IMR-90 (cell line): ENCODE measurements at regions not wholly inside any gene's neighbourhood (a gene's known extent, or its start where the extent isn't known, plus 50 kb on each side); places are given as distances from the start of the nearest gene placed in this dataset.

Source experiments
- ATAC-seq: fragments of 200-7000 bp; cut with Tn5 transposase; 2 replicates; pipeline ENCODE4 v1.9.1; 2020; ENCODE audit warnings: low read depth, mild to moderate bottlenecking, moderate library complexity
- BruUV-seq: library from RNA; stranded (reverse); fragments of 400-500 nt; replicated peaks from 2 replicates; lab custom pipeline; 2021; lab: Mats Ljungman, UMichigan
- CTCF ChIA-PET: fragments of 300-600 bp; formaldehyde crosslinking; extraction: SDS; loops from one replicate; lab custom pipeline; 2021; ENCODE audit warnings: antibody characterized with exemption; lab: Yijun Ruan, JAX
- POLR2A ChIA-PET: fragments of 300-600 bp; sonication (Branson Sonifier 250); formaldehyde crosslinking; loops from one replicate; lab custom pipeline; 2022; ENCODE audit warnings: antibody characterized with exemption; ENCODE audit not compliant: unreplicated experiment; lab: Charles Lee
- DNase-seq: peaks from one replicate; pipeline ENCODE4 v3.0.0; 2013
- H2AFZ ChIP-seq: replicated peaks from 2 replicates; pipeline ENCODE3; 2013; ENCODE audit warnings: low read length, mild to moderate bottlenecking; ENCODE audit not compliant: poor library complexity
- H2AK5ac ChIP-seq: 2 replicates; pipeline ENCODE4 v1.6.1; 2013; ENCODE audit warnings: low read depth, low read length, inconsistent platforms
- H2AK9ac ChIP-seq: replicated peaks from 2 replicates; pipeline ENCODE3; 2013; ENCODE audit warnings: mild to moderate bottlenecking, low read depth, low read length, moderate library complexity; ENCODE audit not compliant: poor library complexity
- H2BK120ac ChIP-seq: 2 replicates; pipeline ENCODE4 v1.6.1; 2013; ENCODE audit warnings: low read depth, low read length, inconsistent platforms
- H2BK15ac ChIP-seq: 3 replicates; pipeline ENCODE4 v1.6.1; 2013; ENCODE audit warnings: low read depth, low read length, inconsistent platforms
- H2BK20ac ChIP-seq: 2 replicates; pipeline ENCODE4 v1.6.1; 2013; ENCODE audit warnings: low read depth, mild to moderate bottlenecking, inconsistent platforms, low read length, moderate library complexity
- H2BK5ac ChIP-seq: 2 replicates; pipeline ENCODE4 v1.6.1; 2013; ENCODE audit warnings: mild to moderate bottlenecking, low read depth, low read length, inconsistent platforms; ENCODE audit not compliant: poor library complexity, severe bottlenecking
- H3K14ac ChIP-seq: replicated peaks from 2 replicates; pipeline ENCODE4 v1.6.1; 2013; ENCODE audit warnings: low read depth, low read length, inconsistent platforms
- H3K18ac ChIP-seq: 2 replicates; pipeline ENCODE4 v1.6.1; 2013; ENCODE audit warnings: low read depth, low read length, control low read depth
- H3K23ac ChIP-seq: 2 replicates; pipeline ENCODE4 v1.6.1; 2013; ENCODE audit warnings: low read depth, low read length, inconsistent platforms
- H3K27ac ChIP-seq: 2 replicates; pipeline ENCODE4 v1.5.1; 2013; ENCODE audit warnings: mild to moderate bottlenecking, control low read depth, low read length; ENCODE audit not compliant: insufficient read depth
- H3K27me3 ChIP-seq: 2 replicates; pipeline ENCODE4 v1.6.1; 2013; ENCODE audit warnings: low read length; ENCODE audit not compliant: control insufficient read depth, insufficient read depth
- H3K36me3 ChIP-seq: 2 replicates; pipeline ENCODE4 v1.6.1; 2013; ENCODE audit warnings: low read length, mixed read lengths; ENCODE audit not compliant: control insufficient read depth, insufficient read depth
- H3K4ac ChIP-seq: 2 replicates; pipeline ENCODE4 v1.6.1; 2013; ENCODE audit warnings: low read depth, low read length, inconsistent platforms
- H3K4me1 ChIP-seq: 2 replicates; pipeline ENCODE4 v1.6.1; 2013; ENCODE audit warnings: low read length, mixed read lengths; ENCODE audit not compliant: control insufficient read depth, insufficient read depth
- H3K4me2 ChIP-seq: 2 replicates; pipeline ENCODE4 v1.6.1; 2013; ENCODE audit warnings: low read depth, mild to moderate bottlenecking, control low read depth, low read length, moderate library complexity
- H3K4me3 ChIP-seq: 2 replicates; pipeline ENCODE4 v1.5.1; 2013; ENCODE audit warnings: low read depth, mild to moderate bottlenecking, control low read depth, low read length, moderate library complexity; ENCODE audit not compliant: insufficient read depth
- H3K56ac ChIP-seq: 2 replicates; pipeline ENCODE4 v1.6.1; 2013; ENCODE audit warnings: low read length, inconsistent platforms; ENCODE audit not compliant: insufficient read depth; ENCODE audit errors: extremely low read depth
- H3K79me1 ChIP-seq, 2 experiments: 2 replicates each; pipeline ENCODE4 v1.6.1; 2013; ENCODE audit warnings: low read length in 2 of 2, inconsistent platforms in 1 of 2, low read depth in 1 of 2
- H3K9ac ChIP-seq: 2 replicates; pipeline ENCODE4 v1.6.1; 2013; ENCODE audit warnings: low read depth, low read length, control low read depth
- H3K9me1 ChIP-seq: 2 replicates; pipeline ENCODE4 v1.6.1; 2013; ENCODE audit warnings: low read length, inconsistent platforms; ENCODE audit not compliant: insufficient read depth
- H3K9me3 ChIP-seq: 2 replicates; pipeline ENCODE4 v1.6.1; 2013; ENCODE audit warnings: low read length; ENCODE audit not compliant: control insufficient read depth, insufficient read depth
- H4K20me1 ChIP-seq: 2 replicates; pipeline ENCODE4 v1.6.1; 2013; ENCODE audit warnings: low read length, inconsistent platforms; ENCODE audit not compliant: insufficient read depth
- H4K5ac ChIP-seq: 2 replicates; pipeline ENCODE4 v1.6.1; 2013; ENCODE audit warnings: mild to moderate bottlenecking, low read depth, low read length, control low read depth
- H4K8ac ChIP-seq, 2 experiments: 2 replicates each; pipeline ENCODE4 v1.6.1; 2013; ENCODE audit warnings: low read depth in 2 of 2, low read length in 2 of 2, control low read depth in 1 of 2, inconsistent platforms in 1 of 2
- H4K91ac ChIP-seq: 2 replicates; pipeline ENCODE4 v1.6.1; 2013; ENCODE audit warnings: low read depth, low read length, inconsistent platforms; ENCODE audit not compliant: insufficient read depth
- CHD1 ChIP-seq: IDR thresholded peaks from 2 replicates; pipeline ENCODE4 v1.6.1; 2012; ENCODE audit warnings: low read depth, low read length, improper control_type of control experiment
- MAZ ChIP-seq: IDR thresholded peaks from 2 replicates; pipeline ENCODE4 v1.6.1; 2012; ENCODE audit warnings: low read depth, mild to moderate bottlenecking, low read length, improper control_type of control experiment, moderate library complexity, borderline replicate concordance
- MXI1 ChIP-seq: IDR thresholded peaks from 2 replicates; pipeline ENCODE4 v1.6.1; 2012; ENCODE audit warnings: low read depth, mild to moderate bottlenecking, low read length, moderate library complexity, borderline replicate concordance
- NFE2L2 ChIP-seq: fragments of 150-350 bp; IDR thresholded peaks from 2 replicates; pipeline ENCODE4 v1.6.1; 2016; ENCODE audit warnings: low read depth, mild to moderate bottlenecking, low read length
- RAD21 ChIP-seq: IDR thresholded peaks from 2 replicates; pipeline ENCODE4 v1.6.1; 2012; ENCODE audit warnings: low read length, improper control_type of control experiment
- RFX5 ChIP-seq: IDR thresholded peaks from 2 replicates; pipeline ENCODE4 v1.8.0; 2012; ENCODE audit warnings: low read depth, mild to moderate bottlenecking, low read length, moderate library complexity
- WGBS, 2 experiments: methylation state at CpG; one replicate each; pipeline versions ENCODE4 v1.1.5 to v1.1.7; 2013; ENCODE audit warnings: missing lambda C conversion rate in 2 of 2; ENCODE audit not compliant: insufficient read length in 1 of 2; ENCODE audit errors: extremely low coverage in 2 of 2; 5-methylcytosine and 5-hydroxymethylcytosine counted together
- dilution Hi-C: fragments of 300-500 bp; cut with HindIII; formaldehyde crosslinking; loops from one replicate; pipeline ENCODE4 v1.14.3; 2018; ENCODE audit warnings: low sequenced_read_pairs; ENCODE audit not compliant: unreplicated experiment
- in situ Hi-C: fragments of 300-500 bp; cut with MboI; formaldehyde crosslinking; loops from 3 replicates; pipeline ENCODE4 v1.14.3; 2019; ENCODE audit warnings: low sequenced_read_pairs, inconsistent platforms, mixed read lengths
- intact Hi-C: fragments of 100-400 bp; cut with micrococcal nuclease; formaldehyde crosslinking; loops from 2 replicates; pipeline ENCODE4 v1.10.0; 2022
- TF ChIP-seq, protein P1 (sequence below): fragments of 150-350 bp; IDR thresholded peaks from 2 replicates; pipeline ENCODE4 v1.6.1; 2017; ENCODE audit warnings: mild to moderate bottlenecking, antibody characterized with exemption, low read length, low read depth
- TF ChIP-seq, protein P2 (sequence below): fragments of 150-350 bp; IDR thresholded peaks from 2 replicates; pipeline ENCODE4 v1.6.1; 2016; ENCODE audit warnings: low read depth, mild to moderate bottlenecking, low read length, moderate library complexity, borderline replicate concordance

DNA sequence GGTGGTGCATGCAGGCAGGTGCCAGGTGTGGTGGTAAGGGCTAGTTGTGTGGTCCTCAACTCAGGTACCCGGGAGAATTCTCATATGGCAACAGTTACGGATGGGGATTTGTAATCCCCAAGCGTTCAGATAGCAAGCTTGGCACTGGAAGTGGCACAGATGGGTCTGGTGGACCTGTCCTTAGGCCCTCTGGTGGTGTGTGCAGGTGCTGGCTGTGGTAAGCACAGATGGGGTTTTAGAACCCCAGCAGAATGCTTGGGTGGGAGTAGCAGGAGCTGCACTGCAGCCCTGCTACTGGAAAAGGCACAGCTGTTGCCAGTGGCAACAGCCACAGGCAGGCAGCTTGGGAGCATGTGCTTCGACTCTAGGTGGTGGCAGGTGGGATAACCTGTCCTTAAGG is 948.2 kb upstream of the FAM98A start:
- Histone ChIP-seq H2BK20ac (no peak overlapping the region), H2AK9ac (no peak overlapping the region), H2BK120ac (no peak overlapping the region), H3K23ac (no peak overlapping the region), H3K9me1 (no peaks in the 10 kb centered on the region), H3K27ac (no peak overlapping the region), H3K14ac (no peak overlapping the region), H2AK5ac (no peak overlapping the region), H3K4me2 (no peak overlapping the region), H4K5ac (no peak overlapping the region), H3K4ac (no peak overlapping the region), H4K20me1 (no peaks in the 10 kb centered on the region), H3K56ac (no peak overlapping the region), H3K9me3 (peaks cover 21% of the 10 kb centered on the region), H2BK15ac (no peak overlapping the region), H3K9ac (no peak overlapping the region), H2AFZ (no peak overlapping the region), H3K18ac (no peak overlapping the region), H4K91ac (no peak overlapping the region), H4K8ac (no peak overlapping the region), H3K4me3 (no peak overlapping the region), H2BK5ac (no peak overlapping the region), H3K4me1 (no peaks in the 10 kb centered on the region), H3K27me3 (no peaks in the 10 kb centered on the region), H3K36me3 (no peaks in the 10 kb centered on the region), H3K79me1 (no peaks in the 10 kb centered on the region)
- BruUV-seq = no TSS peak
- ATAC-seq = no peak
- no peak for TF ChIP-seq CHD1
- TF ChIP-seq, protein P1, sequence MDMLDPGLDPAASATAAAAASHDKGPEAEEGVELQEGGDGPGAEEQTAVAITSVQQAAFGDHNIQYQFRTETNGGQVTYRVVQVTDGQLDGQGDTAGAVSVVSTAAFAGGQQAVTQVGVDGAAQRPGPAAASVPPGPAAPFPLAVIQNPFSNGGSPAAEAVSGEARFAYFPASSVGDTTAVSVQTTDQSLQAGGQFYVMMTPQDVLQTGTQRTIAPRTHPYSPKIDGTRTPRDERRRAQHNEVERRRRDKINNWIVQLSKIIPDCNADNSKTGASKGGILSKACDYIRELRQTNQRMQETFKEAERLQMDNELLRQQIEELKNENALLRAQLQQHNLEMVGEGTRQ = no peak
- TF ChIP-seq, protein P2, sequence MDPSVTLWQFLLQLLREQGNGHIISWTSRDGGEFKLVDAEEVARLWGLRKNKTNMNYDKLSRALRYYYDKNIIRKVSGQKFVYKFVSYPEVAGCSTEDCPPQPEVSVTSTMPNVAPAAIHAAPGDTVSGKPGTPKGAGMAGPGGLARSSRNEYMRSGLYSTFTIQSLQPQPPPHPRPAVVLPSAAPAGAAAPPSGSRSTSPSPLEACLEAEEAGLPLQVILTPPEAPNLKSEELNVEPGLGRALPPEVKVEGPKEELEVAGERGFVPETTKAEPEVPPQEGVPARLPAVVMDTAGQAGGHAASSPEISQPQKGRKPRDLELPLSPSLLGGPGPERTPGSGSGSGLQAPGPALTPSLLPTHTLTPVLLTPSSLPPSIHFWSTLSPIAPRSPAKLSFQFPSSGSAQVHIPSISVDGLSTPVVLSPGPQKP = no peak
- no peak for TF ChIP-seq MAZ
- no peak for TF ChIP-seq RFX5
- no peak for TF ChIP-seq NFE2L2
- TF ChIP-seq MXI1 = no peak
- no peak for TF ChIP-seq RAD21
- POLR2A ChIA-PET = no interaction called here
- WGBS, 2 experiments = 25% methylated on average over 3 of the region's 4 CpGs; no CpG with 5 or more reads in 1 of the 2 experiments
- dilution Hi-C loops = no loop called here
- DNase-seq = no peak
- CTCF ChIA-PET = no interaction called here
- intact Hi-C loops = no loop called here
- in situ Hi-C loops = no loop called here
